Astrocyte (in vitro differentiated cells and primary cell): ENCODE measurements at regions not wholly inside any gene's neighbourhood (a gene's known extent, or its start where the extent isn't known, plus 50 kb on each side); places are given as distances from the start of the nearest gene placed in this dataset.

Experiments
- EZH2 ChIP-seq: IDR thresholded peaks from 2 replicates; pipeline ENCODE4 v1.6.1; 2012; ENCODE audit warnings: mild to moderate bottlenecking, low read length, inconsistent platforms; ENCODE audit not compliant: insufficient read depth
- TF ChIP-seq, protein P1 (sequence below): IDR thresholded peaks from 2 replicates; pipeline ENCODE4 v1.5.1; 2011; ENCODE audit warnings: low read depth, mild to moderate bottlenecking, inconsistent platforms, low read length, moderate library complexity; ENCODE audit not compliant: insufficient read depth

DNA sequence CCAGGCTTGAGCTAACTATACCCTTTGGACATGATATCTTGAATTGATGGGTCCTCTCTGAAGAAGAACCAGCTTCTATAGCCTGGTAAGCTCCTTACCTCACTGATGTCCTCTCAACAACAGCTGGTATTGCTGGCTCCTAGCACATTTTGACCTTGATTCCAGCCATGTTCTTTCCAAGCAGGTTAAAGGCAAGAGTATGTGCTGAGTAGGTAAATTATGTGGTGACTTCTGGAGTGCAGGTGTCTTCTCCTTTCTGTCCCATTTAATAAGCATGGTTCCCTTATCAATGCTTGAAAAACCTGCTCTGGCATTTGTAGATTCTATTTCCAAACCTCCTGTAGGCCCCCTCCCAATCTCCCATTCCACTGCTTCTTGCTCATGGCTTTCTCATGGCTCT is 300.1 kb downstream of the UTP18 start:
- TF ChIP-seq, protein P1, sequence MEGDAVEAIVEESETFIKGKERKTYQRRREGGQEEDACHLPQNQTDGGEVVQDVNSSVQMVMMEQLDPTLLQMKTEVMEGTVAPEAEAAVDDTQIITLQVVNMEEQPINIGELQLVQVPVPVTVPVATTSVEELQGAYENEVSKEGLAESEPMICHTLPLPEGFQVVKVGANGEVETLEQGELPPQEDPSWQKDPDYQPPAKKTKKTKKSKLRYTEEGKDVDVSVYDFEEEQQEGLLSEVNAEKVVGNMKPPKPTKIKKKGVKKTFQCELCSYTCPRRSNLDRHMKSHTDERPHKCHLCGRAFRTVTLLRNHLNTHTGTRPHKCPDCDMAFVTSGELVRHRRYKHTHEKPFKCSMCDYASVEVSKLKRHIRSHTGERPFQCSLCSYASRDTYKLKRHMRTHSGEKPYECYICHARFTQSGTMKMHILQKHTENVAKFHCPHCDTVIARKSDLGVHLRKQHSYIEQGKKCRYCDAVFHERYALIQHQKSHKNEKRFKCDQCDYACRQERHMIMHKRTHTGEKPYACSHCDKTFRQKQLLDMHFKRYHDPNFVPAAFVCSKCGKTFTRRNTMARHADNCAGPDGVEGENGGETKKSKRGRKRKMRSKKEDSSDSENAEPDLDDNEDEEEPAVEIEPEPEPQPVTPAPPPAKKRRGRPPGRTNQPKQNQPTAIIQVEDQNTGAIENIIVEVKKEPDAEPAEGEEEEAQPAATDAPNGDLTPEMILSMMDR: no peak
- no peak for TF ChIP-seq EZH2
